HEK293T (cell line): ENCODE measurements at regions not wholly inside any gene's neighbourhood (a gene's known extent, or its start where the extent isn't known, plus 50 kb on each side); places are given as distances from the start of the nearest gene placed in this dataset.

Source experiments
- CTCF ChIA-PET: fragments of 350-600 bp; formaldehyde crosslinking; extraction: SDS; loops from one replicate; lab custom pipeline; 2021; ENCODE audit warnings: antibody characterized with exemption, inconsistent platforms; lab: Yijun Ruan, JAX
- POLR2A ChIA-PET: fragments of 350-600 bp; formaldehyde crosslinking; extraction: SDS; loops from one replicate; lab custom pipeline; 2020; ENCODE audit warnings: antibody characterized with exemption, inconsistent platforms; lab: Yijun Ruan, JAX
- DNase-seq: peaks from one replicate; pipeline ENCODE4 v3.0.0; 2012; ENCODE audit warnings: mixed read lengths; ENCODE audit errors: extremely low spot score
- ARNT ChIP-seq: fragments of 450-650 bp; IDR thresholded peaks from 2 replicates; pipeline ENCODE4 v1.6.1; 2017; ENCODE audit warnings: mild to moderate bottlenecking
- BHLHE40 ChIP-seq: fragments of 450-650 bp; IDR thresholded peaks from 2 replicates; pipeline ENCODE4 v1.6.1; 2016; ENCODE audit warnings: mild to moderate bottlenecking, moderate library complexity, borderline replicate concordance
- CTBP1 ChIP-seq: fragments of 450-650 bp; IDR thresholded peaks from 2 replicates; pipeline ENCODE4 v1.6.1; 2016; ENCODE audit warnings: borderline replicate concordance
- ELF4 ChIP-seq: fragments of 450-650 bp; IDR thresholded peaks from 2 replicates; pipeline ENCODE4 v1.6.1; 2017; ENCODE audit warnings: antibody characterized with exemption
- FOXA1 ChIP-seq: fragments of 450-650 bp; IDR thresholded peaks from 2 replicates; pipeline ENCODE4 v1.6.1; 2016; ENCODE audit warnings: mild to moderate bottlenecking
- FOXK2 ChIP-seq: fragments of 450-650 bp; IDR thresholded peaks from 2 replicates; pipeline ENCODE4 v1.6.1; 2016; ENCODE audit warnings: mild to moderate bottlenecking
- FOXM1 ChIP-seq: fragments of 450-650 bp; IDR thresholded peaks from 2 replicates; pipeline ENCODE4 v1.6.1; 2017; ENCODE audit warnings: mild to moderate bottlenecking, borderline replicate concordance
- HDGF ChIP-seq: fragments of 450-650 bp; IDR thresholded peaks from 2 replicates; pipeline ENCODE4 v1.6.1; 2017; ENCODE audit warnings: antibody characterized with exemption, borderline replicate concordance
- L3MBTL2 ChIP-seq: fragments of 450-650 bp; conservative IDR thresholded peaks from 2 replicates; pipeline ENCODE4 v1.6.1; 2016; ENCODE audit warnings: mild to moderate bottlenecking
- LEF1 ChIP-seq: fragments of 450-650 bp; IDR thresholded peaks from 2 replicates; pipeline ENCODE4 v1.6.1; 2017; ENCODE audit warnings: mild to moderate bottlenecking, borderline replicate concordance
- NFRKB ChIP-seq: fragments of 450-650 bp; IDR thresholded peaks from 2 replicates; pipeline ENCODE4 v1.6.1; 2016; ENCODE audit warnings: mild to moderate bottlenecking, moderate library complexity
- SP1 ChIP-seq: fragments of 450-650 bp; IDR thresholded peaks from 2 replicates; pipeline ENCODE4 v1.6.1; 2017
- SUZ12 ChIP-seq: fragments of 450-650 bp; IDR thresholded peaks from 2 replicates; pipeline ENCODE4 v1.6.1; 2016; ENCODE audit warnings: mild to moderate bottlenecking
- TARDBP ChIP-seq: fragments of 450-650 bp; IDR thresholded peaks from 2 replicates; pipeline ENCODE4 v1.6.1; 2016
- ZNF384 ChIP-seq: fragments of 450-650 bp; IDR thresholded peaks from 2 replicates; pipeline ENCODE4 v1.6.1; 2016
- TF ChIP-seq, protein P1 (sequence below): fragments of 450-650 bp; IDR thresholded peaks from 2 replicates; pipeline ENCODE4 v1.6.1; 2016

DNA sequence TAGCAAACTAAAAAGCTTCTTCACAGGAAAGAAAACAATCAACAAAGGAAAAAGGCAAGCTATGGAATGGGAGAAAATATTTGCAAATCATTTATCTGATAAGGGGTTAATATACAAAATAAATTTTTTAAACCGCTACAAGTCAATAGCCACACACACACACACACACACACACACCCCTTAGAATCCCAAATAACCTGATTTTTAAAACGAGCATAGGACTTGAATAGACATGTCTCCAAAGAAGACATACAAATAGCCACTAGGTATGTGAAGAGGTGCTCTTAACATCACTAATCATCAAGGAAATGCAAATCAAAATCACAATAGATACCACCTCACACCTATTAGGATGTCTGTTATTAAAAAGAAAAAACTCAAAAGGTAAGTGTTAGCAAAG is 187.7 kb downstream of the TRIM27 start:
- CTCF ChIA-PET: no interaction called here
- POLR2A ChIA-PET: interaction anchor here (1.0 to 1.7 kb wide), 2 partner anchors 21 to 130 kb away, joined by 5 to 6 read pairs; no protein-coding TSS in a partner anchor
- TF ChIP-seq CTBP1: no peak
- no peak for TF ChIP-seq FOXM1
- TF ChIP-seq ARNT: no peak
- TF ChIP-seq HDGF: no peak
- TF ChIP-seq FOXK2: no peak
- no peak for TF ChIP-seq NFRKB
- no peak for TF ChIP-seq ZNF384
- TF ChIP-seq, protein P1, sequence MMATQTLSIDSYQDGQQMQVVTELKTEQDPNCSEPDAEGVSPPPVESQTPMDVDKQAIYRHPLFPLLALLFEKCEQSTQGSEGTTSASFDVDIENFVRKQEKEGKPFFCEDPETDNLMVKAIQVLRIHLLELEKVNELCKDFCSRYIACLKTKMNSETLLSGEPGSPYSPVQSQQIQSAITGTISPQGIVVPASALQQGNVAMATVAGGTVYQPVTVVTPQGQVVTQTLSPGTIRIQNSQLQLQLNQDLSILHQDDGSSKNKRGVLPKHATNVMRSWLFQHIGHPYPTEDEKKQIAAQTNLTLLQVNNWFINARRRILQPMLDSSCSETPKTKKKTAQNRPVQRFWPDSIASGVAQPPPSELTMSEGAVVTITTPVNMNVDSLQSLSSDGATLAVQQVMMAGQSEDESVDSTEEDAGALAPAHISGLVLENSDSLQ: no peak
- TF ChIP-seq TARDBP: no peak
- TF ChIP-seq BHLHE40: no peak
- no peak for TF ChIP-seq SUZ12
- TF ChIP-seq LEF1: no peak
- no peak for TF ChIP-seq SP1
- TF ChIP-seq ELF4: no peak
- no peak for TF ChIP-seq FOXA1
- no peak for TF ChIP-seq L3MBTL2
- DNase-seq: no peak

DNA sequence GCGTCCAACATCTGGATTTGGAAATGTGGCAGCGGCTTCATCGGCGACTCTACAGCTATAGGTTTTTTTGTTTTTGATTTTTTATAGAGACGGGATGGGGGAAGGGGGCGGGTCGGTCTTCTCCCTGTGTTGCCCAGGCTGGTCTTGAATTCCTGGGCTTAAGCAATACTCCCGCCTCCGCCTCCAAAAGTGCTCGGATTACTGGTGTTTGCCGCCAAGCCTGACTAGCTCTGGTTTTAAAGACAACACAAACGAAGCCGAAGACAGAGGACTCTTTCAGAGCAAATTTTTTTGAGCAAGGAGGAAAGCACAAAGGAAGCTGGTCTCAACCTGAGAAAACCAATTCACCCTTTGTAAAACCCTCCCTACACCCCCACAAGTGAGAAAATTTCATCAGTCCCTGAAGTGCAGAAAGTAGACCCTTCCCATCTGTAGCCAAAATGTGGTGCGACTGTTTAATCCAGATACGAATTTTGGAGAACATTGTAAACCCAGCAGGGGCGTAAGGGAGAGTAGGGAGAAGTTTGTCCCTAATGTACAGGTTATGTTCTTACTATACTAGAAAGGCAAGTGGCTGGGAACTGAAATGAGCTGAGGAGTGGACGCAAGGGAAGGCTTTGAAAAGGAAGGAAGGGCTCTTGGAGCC is 185.9 kb downstream of the TRIM27 start:
- DNase-seq: no peak
- POLR2A ChIA-PET: interaction anchor here (1.0 to 1.6 kb wide), 3 partner anchors 9 to 100 kb away, joined by 4 to 6 read pairs (median 6); no protein-coding TSS in a partner anchor
- CTCF ChIA-PET: no interaction called here
- TF ChIP-seq SUZ12 (no peak), L3MBTL2 (peak; percentile 80)

DNA sequence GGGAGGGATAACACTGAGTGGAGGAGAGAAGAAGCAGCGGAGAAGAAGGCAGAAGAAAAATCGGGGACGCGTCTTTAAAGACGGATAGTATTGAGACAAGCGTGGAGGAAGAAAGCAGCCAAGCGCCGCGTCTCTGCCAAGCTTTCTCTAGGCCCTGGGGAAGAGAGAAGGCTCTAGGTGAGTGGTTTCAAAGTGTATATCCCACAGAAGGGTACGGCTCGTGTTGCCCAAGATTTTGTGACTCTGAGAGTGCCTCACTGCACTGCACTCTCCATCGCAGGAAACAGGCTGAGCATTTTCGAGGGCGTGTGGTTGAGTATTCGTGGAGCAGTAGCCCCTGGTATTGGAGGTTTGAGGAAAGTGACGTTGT is 185.4 kb downstream of the TRIM27 start:
- ChIA-PET CTCF (no interaction called here), POLR2A (interaction anchor here (1.0 to 1.6 kb wide), 3 partner anchors 9 to 99 kb away, joined by 4 to 6 read pairs (median 6); no protein-coding TSS in a partner anchor)
- TF ChIP-seq LEF1: no peak
- no peak for TF ChIP-seq HDGF
- no peak for TF ChIP-seq FOXK2
- no peak for TF ChIP-seq SUZ12
- TF ChIP-seq SP1: no peak
- TF ChIP-seq, protein P1: no peak
- TF ChIP-seq CTBP1: no peak
- TF ChIP-seq ELF4: no peak
- no peak for TF ChIP-seq L3MBTL2
- TF ChIP-seq TARDBP: no peak
- TF ChIP-seq NFRKB: no peak
- TF ChIP-seq ARNT: no peak
- TF ChIP-seq ZNF384: no peak
- TF ChIP-seq BHLHE40: no peak
- TF ChIP-seq FOXM1: no peak
- no peak for TF ChIP-seq FOXA1
- no peak for DNase-seq

DNA sequence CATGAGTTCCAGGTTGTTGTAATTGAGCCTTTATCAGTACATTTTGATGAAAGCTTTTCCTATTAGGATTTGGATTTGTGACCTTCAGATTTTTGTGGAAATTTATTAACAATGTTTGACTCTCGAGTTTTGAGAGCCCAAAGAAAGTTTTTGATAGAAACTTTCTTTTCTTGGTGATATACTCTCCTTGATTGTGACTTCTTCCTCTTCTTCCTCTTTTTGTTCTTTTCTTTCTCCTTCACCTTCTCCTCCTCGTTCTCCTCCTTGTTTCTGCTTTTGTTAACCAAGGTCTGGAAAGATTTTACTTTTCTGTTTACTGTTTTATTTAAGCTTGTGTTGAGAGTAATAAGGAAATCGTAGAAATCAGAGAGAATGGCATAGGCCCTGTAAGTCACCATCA is 182.4 kb downstream of the TRIM27 start:
- CTCF ChIA-PET: interaction anchor here (0.7 kb wide), 1 partner anchor 156 kb away, joined by 3 read pairs; no protein-coding TSS in a partner anchor
- TF ChIP-seq HDGF: no peak
- no peak for TF ChIP-seq TARDBP
- TF ChIP-seq NFRKB: no peak
- no peak for TF ChIP-seq ZNF384
- TF ChIP-seq SP1: no peak
- POLR2A ChIA-PET: no interaction called here
- DNase-seq: no peak

DNA sequence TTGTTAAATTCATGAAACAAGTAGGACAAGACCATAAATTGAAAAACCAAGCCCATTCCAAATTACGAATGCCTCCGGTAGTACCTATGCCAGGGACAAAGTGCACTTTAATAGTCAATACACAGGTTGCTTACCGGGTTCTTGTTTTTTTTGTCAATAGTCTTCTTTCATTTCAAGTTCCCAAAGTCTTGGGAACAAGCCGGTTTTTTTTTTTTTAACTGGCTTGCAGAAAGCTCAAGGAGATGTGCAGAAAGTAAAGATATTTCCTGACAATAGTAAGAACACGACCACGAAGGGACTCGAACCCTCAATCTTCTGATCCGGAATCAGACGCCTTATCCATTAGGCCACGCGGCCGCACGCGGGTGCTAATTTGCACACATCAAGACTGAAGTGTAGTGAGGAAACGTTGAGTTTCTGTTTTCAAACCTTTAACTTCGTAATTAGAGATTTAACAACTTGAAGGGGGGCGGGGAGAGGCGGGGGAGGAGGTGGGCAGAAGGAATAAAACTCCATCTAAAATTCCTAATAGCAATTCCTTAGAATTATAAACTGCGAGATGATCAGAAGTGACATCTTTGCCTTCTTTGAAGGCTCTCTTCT is 181.0 kb downstream of the TRIM27 start:
- ChIA-PET POLR2A (interaction anchor here (0.6 kb wide), 1 partner anchor 15 kb away, joined by 4 read pairs; no protein-coding TSS in a partner anchor), CTCF (interaction anchor here (1.1 kb wide), 1 partner anchor 30 kb away, joined by 3 read pairs; no protein-coding TSS in a partner anchor)
- DNase-seq: no peak
- TF ChIP-seq HDGF: no peak
- TF ChIP-seq ZNF384: peak; percentile 96
- TF ChIP-seq L3MBTL2: 0 out of 2 replicates have a peak, but pooled peaks have one; percentile 50
- no peak for TF ChIP-seq ELF4

DNA sequence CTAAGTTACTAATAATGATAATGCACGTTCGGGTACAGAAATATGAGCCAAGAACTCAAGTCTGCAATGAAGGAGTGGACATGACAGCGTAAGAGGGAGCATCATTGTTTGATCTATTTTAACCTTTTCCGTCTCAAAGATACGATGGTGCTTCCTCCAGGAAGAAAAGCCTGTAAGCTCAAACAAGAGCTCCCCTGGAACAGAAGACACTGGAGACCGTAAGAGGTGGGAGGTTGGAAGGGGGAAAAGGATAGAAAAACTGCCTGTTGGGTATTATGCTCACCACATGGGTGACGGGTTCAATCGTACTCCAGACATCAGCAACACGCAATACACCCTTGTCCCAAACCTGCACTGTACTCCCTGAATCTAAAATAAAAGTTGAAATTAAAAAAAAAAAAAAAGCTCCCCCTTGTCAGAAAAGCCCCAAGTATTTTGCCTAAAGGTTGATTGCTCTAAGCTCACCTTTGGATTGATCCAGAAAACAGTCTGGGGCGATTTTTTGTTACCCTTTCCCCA is 180.5 kb downstream of the TRIM27 start:
- TF ChIP-seq FOXA1 (no peak), TARDBP (no peak), NFRKB (no peak), FOXM1 (no peak), CTBP1 (no peak), SUZ12 (no peak), L3MBTL2 (no peak), HDGF (no peak), FOXK2 (no peak), BHLHE40 (no peak), ZNF384 (no peak), SP1 (no peak), ARNT (no peak), ELF4 (no peak), LEF1 (no peak)
- TF ChIP-seq, protein P1: no peak
- POLR2A ChIA-PET: interaction anchor here (0.6 kb wide), 1 partner anchor 15 kb away, joined by 4 read pairs; no protein-coding TSS in a partner anchor
- DNase-seq: no peak
- CTCF ChIA-PET: interaction anchor here (1.1 kb wide), 1 partner anchor 29 kb away, joined by 3 read pairs; no protein-coding TSS in a partner anchor
